ENCODE measurements at regions not wholly inside any gene's neighbourhood (a gene's known extent, or its start where the extent isn't known, plus 50 kb on each side); places are given as distances from the start of the nearest gene placed in this dataset.

GRCh38 chrX:81564851-81565250, 362.9 kb downstream of the SH3BGRL start (continued):
- TF ChIP-seq CHD7 (IDR thresholded peaks at IDR 0.05; ENCODE audit: insufficient replicate concordance, low read length) (no peak), RXRA (IDR thresholded peaks at IDR 0.05; ENCODE audit: insufficient read depth, low read depth, low read length) (no peak), CREB1 (IDR thresholded peaks at IDR 0.05) (no peak), SRF (IDR thresholded peaks at IDR 0.05; ENCODE audit: low read depth, low read length) (no peak), RAD21 (IDR thresholded peaks at IDR 0.05 in 1 of 2, conservative IDR thresholded peaks at IDR 0.05 in 1 of 2; ENCODE audit: low read depth in 2 of 2, low read length in 2 of 2) (no peak), CBX5 (IDR thresholded peaks at IDR 0.05; ENCODE audit: low read depth, low read length) (no peak)

Measured in H1 (cell line).